Lower lobe of right lung (tissue), 2 donors: ENCODE measurements at regions not wholly inside any gene's neighbourhood (a gene's known extent, or its start where the extent isn't known, plus 50 kb on each side); places are given as distances from the start of the nearest gene placed in this dataset.
A peak's percentile ranks its signal among the peaks of the same experiment; 100 is the strongest.
"Not testable (repeated sequence)": the region's sequence is repeated elsewhere in the genome, so short reads cannot be mapped to it uniquely, and the experiment has no call there.

Source experiments
- ATAC-seq, 2 donors: fragments of 200-7000 bp; cut with Tn5 transposase; one replicate each; pipeline ENCODE4 v1.9.1; 2020 to 2022; ENCODE audit warnings: mild to moderate bottlenecking in 2 of 2, moderate library complexity in 2 of 2
- DNase-seq: peaks from one replicate; pipeline ENCODE4 v3.0.0-alpha.2; 2020
- H3K27ac ChIP-seq: fragments of 200-600 bp; one replicate; pipeline ENCODE4 v1.8.0; 2022
- H3K27me3 ChIP-seq: fragments of 200-600 bp; one replicate; pipeline ENCODE4 v1.8.0; 2022; ENCODE audit warnings: low read depth
- H3K36me3 ChIP-seq: fragments of 200-600 bp; one replicate; pipeline ENCODE4 v1.8.0; 2022; ENCODE audit warnings: mild to moderate bottlenecking
- H3K4me1 ChIP-seq: fragments of 200-600 bp; one replicate; pipeline ENCODE4 v1.8.0; 2022
- H3K4me3 ChIP-seq: fragments of 200-600 bp; one replicate; pipeline ENCODE4 v1.8.0; 2022; ENCODE audit warnings: mild to moderate bottlenecking
- H3K9me3 ChIP-seq: fragments of 200-600 bp; one replicate; pipeline ENCODE4 v1.8.0; 2022
- intact Hi-C: fragments of 100-400 bp; cut with DNase I; formaldehyde crosslinking; loops from one replicate; pipeline ENCODE4 v1.11.0; 2022
- TF ChIP-seq, protein P1 (sequence below): fragments of 200-600 bp; IDR thresholded peaks from one replicate; pipeline ENCODE4 v1.8.0; 2022; ENCODE audit warnings: antibody characterized with exemption, mild to moderate bottlenecking
- donor health status: DM: no; HTN: yes; CAD: no; lungs with severe emphysema.

- TF ChIP-seq, protein P1, sequence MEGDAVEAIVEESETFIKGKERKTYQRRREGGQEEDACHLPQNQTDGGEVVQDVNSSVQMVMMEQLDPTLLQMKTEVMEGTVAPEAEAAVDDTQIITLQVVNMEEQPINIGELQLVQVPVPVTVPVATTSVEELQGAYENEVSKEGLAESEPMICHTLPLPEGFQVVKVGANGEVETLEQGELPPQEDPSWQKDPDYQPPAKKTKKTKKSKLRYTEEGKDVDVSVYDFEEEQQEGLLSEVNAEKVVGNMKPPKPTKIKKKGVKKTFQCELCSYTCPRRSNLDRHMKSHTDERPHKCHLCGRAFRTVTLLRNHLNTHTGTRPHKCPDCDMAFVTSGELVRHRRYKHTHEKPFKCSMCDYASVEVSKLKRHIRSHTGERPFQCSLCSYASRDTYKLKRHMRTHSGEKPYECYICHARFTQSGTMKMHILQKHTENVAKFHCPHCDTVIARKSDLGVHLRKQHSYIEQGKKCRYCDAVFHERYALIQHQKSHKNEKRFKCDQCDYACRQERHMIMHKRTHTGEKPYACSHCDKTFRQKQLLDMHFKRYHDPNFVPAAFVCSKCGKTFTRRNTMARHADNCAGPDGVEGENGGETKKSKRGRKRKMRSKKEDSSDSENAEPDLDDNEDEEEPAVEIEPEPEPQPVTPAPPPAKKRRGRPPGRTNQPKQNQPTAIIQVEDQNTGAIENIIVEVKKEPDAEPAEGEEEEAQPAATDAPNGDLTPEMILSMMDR, result no peak
- Histone ChIP-seq H3K9me3 (no peaks in the 10 kb centered on the region), H3K27ac (no peak overlapping the region), H3K4me1 (no peaks in the 10 kb centered on the region), H3K27me3 (no peaks in the 10 kb centered on the region), H3K4me3 (no peak overlapping the region), H3K36me3 (no peaks in the 10 kb centered on the region)
- DNase-seq (no peak), ATAC-seq (no peak)
- intact Hi-C loops, result no loop called here
Measured at GRCh38 chr12:78269620-78270019, 438.9 kb downstream of the NAV3 start.

GRCh38 chr12:78271546-78271945, 440.9 kb downstream of the NAV3 start:
- no peaks in the 10 kb centered on the region for H3K4me1 ChIP-seq
- no peaks in the 10 kb centered on the region for H3K27me3 ChIP-seq
- ATAC-seq (no peak), DNase-seq (no peak)
- TF ChIP-seq, protein P1, result no peak
- no peaks in the 10 kb centered on the region for H3K9me3 ChIP-seq
- H3K4me3 ChIP-seq, result no peak overlapping the region
- intact Hi-C loops, result no loop called here
- H3K36me3 ChIP-seq, result no peaks in the 10 kb centered on the region
- no peak overlapping the region for H3K27ac ChIP-seq

- no peak for DNase-seq
- H3K9me3 ChIP-seq, result no peaks in the 10 kb centered on the region
Measured at GRCh38 chr12:78275886-78276285, 445.2 kb downstream of the NAV3 start.

GRCh38 chr12:78278706-78279190, 448.1 kb downstream of the NAV3 start:
- Histone ChIP-seq H3K36me3 (no peaks in the 10 kb centered on the region), H3K9me3 (no peaks in the 10 kb centered on the region), H3K27ac (no peak overlapping the region), H3K27me3 (no peaks in the 10 kb centered on the region), H3K4me3 (no peak overlapping the region), H3K4me1 (no peaks in the 10 kb centered on the region)
- ATAC-seq (no peak), DNase-seq (no peak)
- TF ChIP-seq, protein P1, result no peak
- intact Hi-C loops, result no loop called here

More at GRCh38 chr12:78275886-78276285, 445.2 kb downstream of the NAV3 start:
- no peak overlapping the region for H3K4me3 ChIP-seq
- H3K36me3 ChIP-seq, result no peaks in the 10 kb centered on the region
- TF ChIP-seq, protein P1, result no peak
- H3K4me1 ChIP-seq, result no peaks in the 10 kb centered on the region
- intact Hi-C loops, result no loop called here
- H3K27ac ChIP-seq, result no peak overlapping the region
- no peaks in the 10 kb centered on the region for H3K27me3 ChIP-seq
- no peak for ATAC-seq

DNA sequence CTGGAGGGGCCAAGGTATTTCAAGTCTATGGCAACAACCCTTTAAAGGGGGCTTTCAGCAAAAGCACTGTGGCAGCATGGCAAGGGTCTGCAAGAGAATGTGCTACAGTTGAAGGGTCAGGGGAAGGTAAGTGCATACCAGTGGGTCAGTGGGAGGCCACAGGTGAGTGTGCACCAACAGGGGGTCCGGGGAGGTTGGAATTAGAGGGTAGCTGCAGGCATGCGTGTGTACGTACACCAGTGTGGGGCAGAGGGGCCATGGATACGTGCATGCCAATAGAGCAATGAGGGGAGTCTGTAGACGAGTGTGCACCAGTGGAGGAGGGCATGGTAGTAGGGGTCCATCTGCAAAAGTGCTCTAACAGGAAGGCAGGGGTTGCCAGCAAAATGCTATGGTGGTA, 448.9 kb downstream of the NAV3 start:
- intact Hi-C loops, result no loop called here
- Histone ChIP-seq H3K4me3 (no peak overlapping the region), H3K36me3 (no peaks in the 10 kb centered on the region)

DNA sequence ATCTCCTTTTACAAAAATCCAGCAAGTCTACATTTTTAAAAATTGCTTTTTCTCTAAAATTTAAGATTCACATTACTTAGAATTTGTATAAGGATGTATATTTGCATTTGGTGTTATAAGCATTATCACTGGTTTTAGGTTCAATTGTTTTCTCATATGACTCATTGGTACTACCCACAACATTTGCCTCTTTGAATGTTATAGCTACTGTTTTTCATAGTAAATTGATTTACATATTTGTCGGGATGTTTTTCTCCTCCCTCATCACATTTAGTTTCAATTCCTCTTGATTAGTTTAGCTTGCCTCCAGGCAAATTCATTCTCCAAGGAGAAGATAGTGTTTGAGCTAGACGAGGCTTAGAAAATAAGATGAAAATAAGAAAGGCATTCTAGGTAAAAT, 450.4 kb downstream of the NAV3 start:
- DNase-seq, intact Hi-C loops: not testable (repeated sequence)

More for the DNA sequence above, 448.9 kb downstream of the NAV3 start:
- Histone ChIP-seq H3K27me3 (no peaks in the 10 kb centered on the region), H3K4me1 (no peaks in the 10 kb centered on the region), H3K27ac (no peak overlapping the region), H3K9me3 (no peaks in the 10 kb centered on the region)
- TF ChIP-seq, protein P1, result no peak
- peak in 1 of 2 donors; percentile 25 for ATAC-seq
- no peak for DNase-seq

More for the DNA sequence above, 450.4 kb downstream of the NAV3 start:
- H3K36me3 ChIP-seq, H3K27me3 ChIP-seq, ATAC-seq, H3K27ac ChIP-seq, H3K9me3 ChIP-seq, H3K4me3 ChIP-seq, H3K4me1 ChIP-seq: not testable (repeated sequence)
